Chondrocyte (in vitro differentiated cells): ENCODE measurements at regions not wholly inside any gene's neighbourhood (a gene's known extent, or its start where the extent isn't known, plus 50 kb on each side); places are given as distances from the start of the nearest gene placed in this dataset.

Experiments
- DNase-seq: peaks from one replicate; pipeline ENCODE4 v3.0.0; 2021; ENCODE audit warnings: mixed read lengths, low spot score
- H3K27ac Mint-ChIP-seq: one replicate; pipeline ENCODE4 v1.8.0; 2021; ENCODE audit warnings: mild to moderate bottlenecking, moderate library complexity, mixed read lengths; ENCODE audit not compliant: unreplicated experiment
- H3K27me3 Mint-ChIP-seq: 2 replicates; pipeline ENCODE4 v1.8.0; 2021; ENCODE audit warnings: low read depth, mixed read lengths
- H3K36me3 Mint-ChIP-seq: 2 replicates; pipeline ENCODE4 v1.8.0; 2021; ENCODE audit warnings: low read depth, mixed read lengths
- H3K4me1 Mint-ChIP-seq: 2 replicates; pipeline ENCODE4 v1.8.0; 2021; ENCODE audit warnings: low read depth, mild to moderate bottlenecking, mixed read lengths
- H3K4me3 Mint-ChIP-seq: one replicate; pipeline ENCODE4 v1.8.0; 2021; ENCODE audit warnings: mild to moderate bottlenecking, moderate library complexity, mixed read lengths; ENCODE audit not compliant: unreplicated experiment
- H3K9me3 Mint-ChIP-seq: 2 replicates; pipeline ENCODE4 v1.8.0; 2021; ENCODE audit warnings: low read depth, mixed read lengths
- TF ChIP-seq, protein P1 (sequence below): fragments of 200-600 bp; sonication (generic); IDR thresholded peaks from 2 replicates; pipeline ENCODE4 v1.5.0; 2021; ENCODE audit warnings: antibody characterized with exemption, mild to moderate bottlenecking, moderate library complexity

DNA sequence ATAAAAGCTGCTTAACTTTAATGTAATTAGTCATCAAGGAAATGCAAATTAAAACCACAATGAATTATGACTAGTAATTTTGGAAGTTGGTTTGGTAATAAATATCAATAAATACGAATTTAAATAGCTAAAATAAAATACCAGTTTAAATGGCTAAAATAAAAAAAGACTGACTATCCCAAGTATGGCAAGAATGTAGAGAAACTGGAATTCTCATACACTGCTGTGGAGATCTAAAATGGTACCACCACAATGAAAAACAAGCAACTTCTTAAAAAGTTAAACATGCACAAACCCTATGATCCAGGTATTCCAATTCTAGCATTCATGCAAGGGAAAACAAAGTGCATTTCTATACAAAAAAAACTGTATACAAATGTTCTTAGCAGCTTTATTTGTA is 382.6 kb upstream of the NR5A2 start:
- no peak overlapping the region for H3K27ac Mint-ChIP-seq
- H3K4me3 Mint-ChIP-seq, result no peak overlapping the region
- peaks cover 3% of the 10 kb centered on the region for H3K36me3 Mint-ChIP-seq
- peaks cover 16% of the 10 kb centered on the region for H3K27me3 Mint-ChIP-seq
- DNase-seq, result no peak
- H3K9me3 Mint-ChIP-seq, result peaks cover 13% of the 10 kb centered on the region
- TF ChIP-seq, protein P1, sequence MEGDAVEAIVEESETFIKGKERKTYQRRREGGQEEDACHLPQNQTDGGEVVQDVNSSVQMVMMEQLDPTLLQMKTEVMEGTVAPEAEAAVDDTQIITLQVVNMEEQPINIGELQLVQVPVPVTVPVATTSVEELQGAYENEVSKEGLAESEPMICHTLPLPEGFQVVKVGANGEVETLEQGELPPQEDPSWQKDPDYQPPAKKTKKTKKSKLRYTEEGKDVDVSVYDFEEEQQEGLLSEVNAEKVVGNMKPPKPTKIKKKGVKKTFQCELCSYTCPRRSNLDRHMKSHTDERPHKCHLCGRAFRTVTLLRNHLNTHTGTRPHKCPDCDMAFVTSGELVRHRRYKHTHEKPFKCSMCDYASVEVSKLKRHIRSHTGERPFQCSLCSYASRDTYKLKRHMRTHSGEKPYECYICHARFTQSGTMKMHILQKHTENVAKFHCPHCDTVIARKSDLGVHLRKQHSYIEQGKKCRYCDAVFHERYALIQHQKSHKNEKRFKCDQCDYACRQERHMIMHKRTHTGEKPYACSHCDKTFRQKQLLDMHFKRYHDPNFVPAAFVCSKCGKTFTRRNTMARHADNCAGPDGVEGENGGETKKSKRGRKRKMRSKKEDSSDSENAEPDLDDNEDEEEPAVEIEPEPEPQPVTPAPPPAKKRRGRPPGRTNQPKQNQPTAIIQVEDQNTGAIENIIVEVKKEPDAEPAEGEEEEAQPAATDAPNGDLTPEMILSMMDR, result no peak
- no peaks in the 10 kb centered on the region for H3K4me1 Mint-ChIP-seq

DNA sequence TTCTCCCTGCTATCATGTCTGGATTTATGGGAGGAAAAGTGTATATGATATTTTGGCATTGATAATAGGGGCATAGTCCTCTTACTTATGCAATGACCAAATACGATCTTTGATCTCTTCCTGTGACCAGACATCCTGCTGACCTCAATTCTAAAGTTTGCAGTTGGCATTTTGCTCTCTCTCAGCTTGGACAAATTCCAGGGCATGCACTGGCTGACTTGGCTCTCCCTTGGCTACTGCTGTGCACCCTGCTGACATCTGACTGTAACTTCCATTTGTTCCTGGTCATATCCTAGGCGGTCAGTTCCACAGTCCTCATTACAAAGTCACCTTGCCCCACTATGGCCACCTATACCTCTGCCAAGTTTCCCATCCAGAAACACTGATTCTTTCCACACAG is 380.7 kb upstream of the NR5A2 start:
- no peak for DNase-seq
- Mint-ChIP-seq H3K9me3 (peaks cover 15% of the 10 kb centered on the region), H3K27me3 (peaks cover 14% of the 10 kb centered on the region), H3K4me3 (no peak overlapping the region), H3K27ac (no peak overlapping the region), H3K36me3 (peaks cover 3% of the 10 kb centered on the region), H3K4me1 (no peaks in the 10 kb centered on the region)
- TF ChIP-seq, protein P1, result no peak

DNA sequence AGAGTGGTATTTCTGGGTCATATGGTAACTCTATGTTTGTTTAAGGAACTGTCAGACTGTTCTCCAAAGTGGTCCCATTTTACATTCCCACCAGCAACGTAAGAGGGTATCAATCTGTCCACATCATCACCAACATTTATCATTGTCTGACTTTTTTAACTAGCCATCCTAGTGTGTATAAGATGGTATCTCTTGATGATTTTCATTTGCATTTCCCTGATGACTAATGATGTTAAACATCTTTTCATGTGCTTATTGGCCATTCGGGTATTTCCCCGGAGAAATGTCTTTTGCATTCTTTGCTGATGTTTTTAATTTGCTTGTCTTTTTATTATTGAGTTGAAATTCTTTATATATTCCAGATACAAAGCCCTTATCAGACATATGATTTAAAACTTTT is 370.1 kb upstream of the NR5A2 start:
- TF ChIP-seq, protein P1, result no peak
- peaks cover 42% of the 10 kb centered on the region for H3K27me3 Mint-ChIP-seq
- H3K9me3 Mint-ChIP-seq, result peaks cover 2% of the 10 kb centered on the region
- H3K4me3 Mint-ChIP-seq, result no peak overlapping the region
- no peaks in the 10 kb centered on the region for H3K4me1 Mint-ChIP-seq
- no peak for DNase-seq
- H3K27ac Mint-ChIP-seq, result no peak overlapping the region
- H3K36me3 Mint-ChIP-seq, result no peaks in the 10 kb centered on the region

DNA sequence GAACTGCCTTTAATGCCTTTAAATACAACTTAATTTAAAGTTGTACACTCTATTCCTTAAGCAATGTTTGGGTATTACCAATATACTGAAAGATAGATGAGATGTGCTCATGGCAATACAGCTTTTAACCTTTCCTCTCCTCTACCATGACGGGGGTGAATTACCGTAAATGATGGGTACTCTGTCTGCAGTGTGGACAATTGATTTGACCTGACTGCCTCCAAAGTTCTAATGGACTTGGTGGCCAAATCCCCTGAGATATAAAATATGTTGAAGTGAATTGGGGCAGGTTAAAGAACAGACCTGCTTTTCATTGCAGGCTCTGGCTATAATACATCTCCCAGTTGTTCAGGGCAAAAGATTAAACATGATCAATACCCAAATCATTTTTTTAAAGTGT is 367.4 kb upstream of the NR5A2 start:
- Mint-ChIP-seq H3K4me1 (no peaks in the 10 kb centered on the region), H3K36me3 (no peaks in the 10 kb centered on the region), H3K27me3 (peaks cover 53% of the 10 kb centered on the region), H3K9me3 (no peaks in the 10 kb centered on the region), H3K4me3 (no peak overlapping the region), H3K27ac (no peak overlapping the region)
- DNase-seq, result no peak
- TF ChIP-seq, protein P1, result no peak

DNA sequence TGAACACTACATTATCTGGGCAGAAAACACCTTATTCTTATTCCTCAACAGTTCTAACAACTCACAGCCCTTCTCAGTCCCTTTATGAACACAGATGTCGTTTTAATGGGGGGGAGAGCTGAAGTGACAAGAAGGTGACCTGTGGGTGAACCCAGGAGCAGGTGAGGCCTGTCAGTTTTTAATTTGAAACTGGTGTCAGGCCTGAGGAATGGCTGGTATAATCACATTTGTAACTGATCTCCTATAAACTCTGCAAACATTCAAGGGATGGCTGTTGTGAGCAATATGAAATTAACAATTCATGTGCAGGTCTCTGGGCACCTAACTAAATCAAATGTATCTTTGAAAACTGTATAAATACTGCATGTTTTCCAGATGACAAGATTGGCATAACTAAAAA is 362.1 kb upstream of the NR5A2 start:
- Mint-ChIP-seq H3K36me3 (no peaks in the 10 kb centered on the region), H3K27ac (no peak overlapping the region), H3K4me1 (no peaks in the 10 kb centered on the region), H3K27me3 (peaks cover 52% of the 10 kb centered on the region), H3K9me3 (no peaks in the 10 kb centered on the region), H3K4me3 (no peak overlapping the region)
- TF ChIP-seq, protein P1, result no peak
- no peak for DNase-seq
